ENCODE measurements at regions not wholly inside any gene's neighbourhood (a gene's known extent, or its start where the extent isn't known, plus 50 kb on each side); places are given as distances from the start of the nearest gene placed in this dataset.
A peak's percentile ranks its signal among the peaks of the same experiment; 100 is the strongest.

DNA sequence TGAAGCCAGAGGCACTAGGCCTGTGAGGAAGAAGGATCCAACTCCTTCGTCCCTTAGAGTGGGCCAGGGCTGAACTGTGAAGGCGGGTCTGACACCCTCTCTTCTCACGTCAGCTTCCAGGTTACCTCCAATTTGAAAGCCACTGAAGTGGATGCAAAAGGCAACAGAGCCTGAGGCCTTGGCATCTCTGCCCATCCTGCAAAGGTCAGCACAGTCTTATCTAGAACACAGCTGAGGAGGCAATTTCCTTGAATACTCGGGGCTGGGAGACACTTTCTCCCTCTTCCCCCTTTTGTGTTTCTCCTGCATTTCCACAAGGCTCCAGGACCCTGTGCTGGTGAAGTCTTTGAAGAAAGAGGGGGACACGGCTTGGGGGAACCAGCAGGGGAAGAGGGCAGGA lies 91.6 kb upstream of the PAX6 start:
- DNase-seq (ENCODE audit: low spot score): no peak

DNA sequence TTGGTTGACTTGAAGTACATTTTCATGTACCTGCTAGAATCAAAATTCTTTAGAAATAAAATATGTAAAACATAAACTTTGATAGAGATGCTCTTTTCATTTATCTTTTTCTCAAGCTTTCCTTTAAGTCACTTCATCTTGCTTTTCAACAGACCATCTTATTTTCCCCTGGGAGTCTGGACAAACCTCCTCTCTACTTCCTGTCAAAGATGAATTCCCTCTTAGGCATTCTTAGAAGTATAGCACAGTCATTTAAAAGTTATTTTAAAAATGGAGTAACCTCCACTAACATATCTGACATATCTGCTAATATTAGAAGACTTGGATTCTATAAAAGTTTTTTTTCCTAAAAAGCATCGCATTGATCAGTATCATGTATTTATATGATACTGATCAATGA lies 84.8 kb upstream of the PAX6 start:
- DNase-seq (ENCODE audit: low spot score): peak; percentile 35

DNA sequence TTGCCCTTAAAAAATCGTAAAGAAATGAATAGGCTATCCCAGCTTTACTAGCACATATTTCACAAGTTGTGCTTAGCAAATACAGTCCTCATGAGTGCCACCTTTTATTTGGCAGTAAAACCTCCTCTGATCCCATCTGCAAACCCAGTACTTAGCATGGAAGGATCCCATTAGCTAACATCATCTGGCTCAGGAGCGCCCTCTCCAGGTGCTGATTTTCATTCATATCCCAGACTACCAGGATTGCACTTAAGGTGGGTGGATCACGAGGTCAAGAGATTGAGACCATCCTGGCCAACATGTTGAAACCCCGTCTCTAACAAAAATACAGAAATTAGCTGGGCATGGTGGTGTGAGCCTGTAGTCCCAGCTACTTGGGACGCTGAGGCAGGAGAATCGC lies 76.1 kb upstream of the PAX6 start:
- no peak for DNase-seq (ENCODE audit: low spot score)

DNA sequence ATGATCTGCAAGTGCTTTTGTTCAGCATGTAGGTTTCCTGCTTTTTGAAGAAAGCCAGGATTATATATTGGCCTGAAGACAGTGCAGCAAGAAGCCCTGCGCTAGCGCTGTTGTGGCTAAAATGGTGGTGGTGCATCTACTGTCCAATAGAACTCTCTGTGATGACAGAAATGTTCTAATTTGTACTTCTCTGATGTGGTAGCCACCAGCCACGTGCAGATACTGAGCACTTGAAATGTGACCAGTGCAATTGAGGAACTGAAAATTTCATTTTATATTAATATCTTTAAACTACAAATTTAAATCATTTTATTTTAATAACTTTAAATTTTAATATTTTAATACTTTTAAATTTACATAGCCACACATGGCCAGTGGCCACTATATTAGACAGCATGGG lies 73.0 kb upstream of the PAX6 start:
- no peak for DNase-seq (ENCODE audit: low spot score)

DNA sequence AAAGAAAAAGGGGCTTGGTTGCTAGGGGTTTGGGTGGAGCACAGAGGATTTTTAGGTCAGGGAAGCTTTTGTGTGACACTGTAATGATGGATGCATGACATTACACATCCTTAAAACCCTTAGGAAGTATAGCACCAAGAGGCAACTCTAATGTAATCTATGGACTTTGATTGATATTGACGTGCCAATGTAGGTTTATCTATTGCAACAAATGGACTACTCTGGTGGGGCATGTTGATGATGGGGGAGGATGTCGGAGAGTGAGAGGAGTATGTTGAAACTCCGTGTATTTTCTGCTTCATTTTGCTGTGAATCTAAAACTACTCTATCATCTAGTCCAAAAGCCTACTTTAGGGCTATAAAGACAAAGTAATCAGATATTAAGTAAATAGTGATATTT lies 72.3 kb upstream of the PAX6 start:
- DNase-seq (ENCODE audit: low spot score): no peak

DNA sequence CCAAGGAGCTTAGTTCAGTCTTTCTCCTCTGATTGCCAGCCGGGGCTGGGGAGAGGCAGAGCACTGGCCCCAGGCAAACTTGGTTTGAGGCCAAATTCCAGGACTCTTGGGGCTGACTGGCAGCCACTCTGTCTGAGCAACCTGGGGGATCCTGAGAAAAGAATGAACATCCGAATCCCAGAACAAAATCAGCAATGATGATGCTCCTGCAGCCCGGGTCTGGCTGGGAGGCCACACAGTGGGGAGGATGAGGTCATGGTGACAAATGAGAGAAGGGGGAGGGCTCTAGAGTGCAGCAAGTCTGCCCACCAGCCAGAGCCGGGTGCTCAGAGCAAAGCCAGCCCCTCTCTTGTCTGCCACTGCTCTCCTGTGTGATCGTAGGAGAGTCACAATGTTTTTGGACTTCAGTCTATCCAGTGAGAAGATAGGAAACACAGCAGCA lies 71.8 kb upstream of the PAX6 start:
- DNase-seq (ENCODE audit: low spot score): no peak

DNA sequence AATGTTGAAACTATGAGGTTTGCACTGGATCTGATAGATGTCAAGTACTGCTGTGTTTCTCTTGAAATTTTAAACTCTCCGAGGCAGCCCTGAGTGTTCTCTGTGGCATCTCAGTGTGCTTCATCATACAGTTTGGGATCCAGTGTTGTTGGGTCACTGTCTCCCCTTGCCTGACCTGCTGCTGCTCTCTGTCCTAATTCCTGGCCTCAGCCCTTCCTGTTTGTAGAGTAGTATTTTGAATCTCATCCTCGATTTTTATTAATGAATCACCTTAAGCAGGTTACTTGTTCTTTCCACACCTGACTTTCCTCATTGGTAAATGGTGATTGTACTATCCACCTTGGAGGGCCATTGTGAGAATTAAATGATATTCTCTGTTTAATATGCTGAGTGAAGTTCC lies 70.7 kb upstream of the PAX6 start:
- DNase-seq (ENCODE audit: low spot score): no peak

DNA sequence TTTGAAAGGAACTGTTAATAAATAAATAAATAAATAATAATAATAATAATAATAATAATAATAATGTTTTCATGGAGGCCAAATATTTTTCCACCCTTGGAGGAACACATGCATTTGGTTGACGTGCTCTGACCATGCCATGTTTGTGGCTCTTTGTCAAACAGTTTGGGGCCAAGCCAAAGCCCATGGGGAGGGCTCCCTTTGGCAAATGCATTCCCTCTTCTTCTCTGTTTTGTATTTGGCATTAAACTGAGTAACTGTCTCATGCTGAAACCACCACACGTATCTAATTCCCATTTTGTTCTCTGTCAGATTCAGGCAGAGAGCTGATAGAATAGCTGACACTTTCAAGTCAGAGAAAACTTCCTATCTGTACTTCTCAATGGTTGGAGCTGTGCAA lies 68.6 kb upstream of the PAX6 start:
- DNase-seq (ENCODE audit: low spot score): no peak

DNA sequence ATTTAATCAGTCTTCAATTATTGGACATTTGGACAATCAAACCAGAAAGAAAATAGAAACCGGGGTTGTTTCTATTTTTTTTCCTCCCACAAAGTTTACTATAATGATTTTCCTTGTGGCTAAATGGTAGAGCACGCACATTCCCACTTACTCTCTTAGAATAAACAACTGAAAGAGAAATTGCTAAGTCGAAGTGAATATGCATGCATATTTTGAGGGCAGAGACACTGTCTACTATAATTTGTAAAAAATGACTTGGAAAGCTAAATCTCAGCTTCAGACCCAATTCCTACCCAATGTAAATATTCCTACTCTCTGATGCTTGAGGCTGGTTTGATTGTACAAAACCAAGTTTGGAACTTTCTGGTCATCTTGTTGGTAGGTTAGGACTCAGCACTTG lies 66.7 kb upstream of the PAX6 start:
- no peak for DNase-seq (ENCODE audit: low spot score)

DNA sequence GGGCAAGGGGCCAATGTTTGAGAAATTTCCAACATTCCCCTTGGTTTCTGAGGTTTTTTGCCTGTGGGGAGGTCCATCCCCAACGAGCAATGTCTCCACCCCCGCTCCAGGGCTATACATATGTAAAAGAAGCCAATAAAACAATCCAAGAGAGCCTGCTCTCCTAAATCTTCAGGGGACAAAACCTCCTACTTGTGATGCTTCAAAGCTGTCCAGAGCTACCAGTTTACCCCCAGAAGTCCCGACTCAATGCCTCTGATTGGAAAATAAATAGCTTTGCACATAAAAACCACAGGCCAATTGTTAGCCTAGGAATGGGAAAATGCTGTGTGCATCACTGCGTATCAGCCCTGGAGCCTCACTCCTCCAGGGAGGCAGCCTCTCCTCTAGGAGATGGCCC lies 66.0 kb upstream of the PAX6 start:
- DNase-seq (ENCODE audit: low spot score): no peak

DNA sequence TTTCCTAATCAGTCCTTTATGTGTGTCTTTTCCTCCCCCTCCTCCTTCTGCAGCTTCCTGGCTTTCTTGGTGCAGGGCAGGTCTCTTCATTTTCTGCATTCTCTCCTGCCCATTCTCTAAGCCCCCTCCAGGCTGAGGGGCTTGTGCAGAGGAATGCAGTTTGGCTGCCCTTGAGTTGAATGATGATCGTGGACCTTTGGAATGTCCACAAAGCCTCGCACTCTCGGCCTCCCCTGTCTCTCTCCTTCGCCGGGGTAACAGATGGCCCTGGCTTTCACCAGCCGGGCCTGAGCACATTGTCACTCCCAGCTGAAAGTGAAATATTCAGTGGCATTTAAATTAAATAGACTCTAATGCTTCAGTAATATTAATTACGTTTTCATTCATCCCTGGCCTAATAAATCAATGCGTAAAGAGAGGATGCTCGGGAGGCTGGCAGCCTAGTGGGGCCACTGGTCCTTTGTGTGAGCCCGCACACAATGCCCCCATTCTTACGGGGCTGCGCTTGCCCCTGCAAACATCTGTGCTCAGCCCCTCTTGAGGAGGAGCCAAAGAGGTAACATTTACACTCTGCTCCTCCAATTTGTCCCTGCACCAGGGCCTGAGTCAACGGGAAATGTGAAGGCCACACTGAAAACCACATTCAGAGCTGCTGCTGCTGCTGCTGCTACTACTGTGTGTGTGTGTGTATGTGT lies 64.9 kb upstream of the PAX6 start:
- no peak for DNase-seq (ENCODE audit: low spot score)

DNA sequence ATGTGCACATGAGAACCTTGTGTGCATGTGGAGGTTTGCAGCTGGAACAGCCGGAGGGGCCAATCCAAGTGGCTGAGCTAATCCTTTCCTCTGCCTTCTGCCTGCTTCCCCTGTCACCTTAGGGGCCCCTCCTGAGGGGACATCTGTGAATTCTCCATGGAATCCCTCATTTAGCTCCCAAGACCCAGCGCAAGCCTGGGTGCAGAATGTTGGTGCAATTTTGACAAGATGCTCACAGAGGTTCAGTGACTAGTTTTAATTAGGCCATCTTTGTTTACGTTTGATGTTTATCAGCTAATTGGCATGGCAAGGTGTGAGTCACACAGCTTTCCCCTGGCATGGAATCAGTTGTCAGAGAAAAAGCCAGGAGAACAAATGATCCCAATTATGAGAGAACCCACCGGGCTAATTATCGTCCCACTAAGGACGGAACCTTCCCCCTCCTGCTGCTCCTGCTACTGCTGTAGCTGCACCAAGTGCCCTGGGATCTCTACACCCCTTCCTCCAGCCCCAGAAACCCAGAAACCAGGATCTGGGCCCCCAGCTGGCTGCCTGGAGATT lies 63.6 kb upstream of the PAX6 start:
- no peak for DNase-seq (ENCODE audit: low spot score)

DNA sequence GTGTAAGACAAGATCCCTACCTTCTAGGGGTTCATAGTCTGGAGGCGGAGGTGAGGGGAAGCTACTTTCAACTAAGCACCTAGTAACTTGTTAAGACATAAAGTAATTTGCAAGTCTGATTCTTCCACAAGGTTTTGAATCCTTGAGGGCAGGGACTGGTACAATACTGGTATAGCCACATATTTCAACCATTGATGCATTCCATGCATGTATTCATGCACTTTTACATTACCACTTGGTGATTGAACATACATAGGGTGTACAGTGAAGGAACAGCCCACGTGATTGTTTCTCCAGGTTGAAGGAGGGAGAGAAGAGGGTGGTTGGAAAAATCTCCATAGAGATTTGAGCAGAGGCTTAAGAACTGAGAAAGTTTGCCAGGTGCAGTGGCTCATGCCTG lies 62.0 kb upstream of the PAX6 start:
- no peak for DNase-seq (ENCODE audit: low spot score)

DNA sequence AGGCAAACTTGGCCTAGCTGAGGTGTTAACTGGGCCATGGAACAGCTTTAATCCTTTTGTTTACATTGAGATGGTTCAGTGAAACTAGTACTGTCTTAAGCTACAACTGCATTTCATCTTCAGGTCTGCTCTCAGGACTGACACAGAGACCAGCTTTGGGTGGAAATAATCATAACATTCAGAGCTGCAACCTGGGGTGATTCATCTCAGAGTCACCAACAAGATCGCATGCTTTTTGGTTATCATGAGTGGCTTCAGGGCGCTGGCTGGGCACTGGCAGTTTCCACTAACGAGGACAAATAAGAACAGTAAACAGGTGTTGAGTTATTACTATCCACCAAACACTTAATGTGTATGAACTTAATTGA lies 60.9 kb upstream of the PAX6 start:
- no peak for DNase-seq (ENCODE audit: low spot score)

DNA sequence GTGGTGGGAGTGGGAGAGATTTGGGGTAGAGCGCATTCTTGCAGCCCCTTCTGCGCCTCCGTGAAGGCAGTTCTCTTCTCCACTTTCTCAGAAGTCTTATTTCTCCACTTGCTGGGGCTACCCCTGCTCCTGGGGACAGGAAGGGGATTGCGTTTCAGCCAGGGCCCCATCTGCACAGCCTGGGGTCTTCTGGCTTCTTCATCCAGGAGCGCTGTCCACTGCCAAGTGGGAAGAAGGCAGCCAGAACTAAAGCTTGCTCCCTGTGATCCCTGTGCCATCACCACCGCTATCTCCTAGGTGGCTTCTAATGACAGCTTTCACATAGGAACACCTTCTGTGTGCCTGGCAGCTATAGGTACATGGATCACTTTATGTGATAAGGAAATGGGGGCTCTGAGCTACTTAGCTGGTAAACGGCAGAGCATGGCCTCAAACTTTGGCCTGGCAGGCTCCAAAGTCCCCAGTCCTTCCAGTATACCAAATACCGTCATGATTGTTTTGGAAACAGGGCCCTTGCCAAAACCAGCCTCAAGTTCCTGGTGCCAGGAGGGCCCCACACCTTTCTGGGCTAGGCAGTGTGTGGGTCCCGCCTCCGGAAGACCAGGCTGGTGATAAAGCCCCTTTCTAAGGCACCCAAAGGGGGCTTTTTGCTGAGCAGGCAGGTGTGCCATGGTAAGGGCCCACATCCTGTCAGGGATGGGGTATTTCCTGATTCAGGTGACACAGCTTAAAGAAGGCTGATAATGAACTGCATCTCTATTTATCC lies 60.4 kb upstream of the PAX6 start:
- no peak for DNase-seq (ENCODE audit: low spot score)

DNA sequence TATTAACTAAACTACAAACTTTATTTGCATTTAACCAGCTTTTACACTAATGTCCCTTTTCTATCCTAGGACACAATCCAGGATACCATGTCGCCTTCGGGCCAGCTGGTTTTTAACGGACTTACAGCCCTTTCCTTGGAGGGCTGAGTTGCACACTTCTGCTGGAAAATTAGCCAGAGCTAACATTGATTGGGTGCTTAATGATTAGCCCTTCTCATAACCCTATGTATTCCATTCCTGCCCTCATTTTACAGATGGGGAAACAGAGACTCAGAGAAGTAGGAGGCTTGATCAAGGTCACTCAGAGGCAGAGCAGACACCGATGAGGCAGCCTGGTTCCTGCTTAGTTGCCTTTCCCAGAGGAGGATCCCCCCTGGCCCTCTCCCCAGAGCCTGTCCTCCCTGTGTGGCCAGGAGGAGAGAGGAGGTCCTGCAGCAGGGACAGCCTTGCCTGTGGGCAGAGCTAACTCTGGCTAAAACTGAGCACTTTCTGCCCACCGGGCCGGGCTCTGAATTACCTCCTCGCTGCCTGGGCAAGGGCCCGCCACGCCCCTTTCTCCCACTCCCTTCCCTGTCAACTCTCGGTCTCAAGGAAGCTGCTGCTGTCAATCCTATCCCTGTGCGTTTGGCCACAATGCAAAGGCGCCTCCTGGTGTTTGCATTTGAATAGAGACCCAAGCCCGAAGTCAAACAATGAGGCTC lies 59.6 kb upstream of the PAX6 start:
- peak; percentile 34 for DNase-seq (ENCODE audit: low spot score)

DNA sequence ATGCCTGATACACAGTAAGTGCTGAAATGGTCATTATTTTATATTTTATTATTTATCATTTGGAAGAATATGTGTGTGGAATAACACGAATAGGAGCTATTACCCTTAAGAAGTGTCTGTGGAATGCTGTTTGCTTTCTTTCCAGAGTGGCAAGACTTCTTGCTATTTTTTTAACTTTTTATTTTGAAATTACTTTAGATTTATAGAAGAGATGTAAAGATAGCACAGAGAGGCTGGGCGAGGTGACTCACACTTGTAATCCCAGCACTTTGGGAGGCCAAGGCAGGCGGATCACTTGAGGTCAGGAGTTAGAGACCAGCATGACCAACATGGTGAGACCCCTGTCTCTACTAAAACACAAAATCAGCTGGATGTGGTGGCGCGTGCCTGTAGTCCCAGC lies 58.9 kb upstream of the PAX6 start:
- no peak for DNase-seq (ENCODE audit: low spot score)

DNA sequence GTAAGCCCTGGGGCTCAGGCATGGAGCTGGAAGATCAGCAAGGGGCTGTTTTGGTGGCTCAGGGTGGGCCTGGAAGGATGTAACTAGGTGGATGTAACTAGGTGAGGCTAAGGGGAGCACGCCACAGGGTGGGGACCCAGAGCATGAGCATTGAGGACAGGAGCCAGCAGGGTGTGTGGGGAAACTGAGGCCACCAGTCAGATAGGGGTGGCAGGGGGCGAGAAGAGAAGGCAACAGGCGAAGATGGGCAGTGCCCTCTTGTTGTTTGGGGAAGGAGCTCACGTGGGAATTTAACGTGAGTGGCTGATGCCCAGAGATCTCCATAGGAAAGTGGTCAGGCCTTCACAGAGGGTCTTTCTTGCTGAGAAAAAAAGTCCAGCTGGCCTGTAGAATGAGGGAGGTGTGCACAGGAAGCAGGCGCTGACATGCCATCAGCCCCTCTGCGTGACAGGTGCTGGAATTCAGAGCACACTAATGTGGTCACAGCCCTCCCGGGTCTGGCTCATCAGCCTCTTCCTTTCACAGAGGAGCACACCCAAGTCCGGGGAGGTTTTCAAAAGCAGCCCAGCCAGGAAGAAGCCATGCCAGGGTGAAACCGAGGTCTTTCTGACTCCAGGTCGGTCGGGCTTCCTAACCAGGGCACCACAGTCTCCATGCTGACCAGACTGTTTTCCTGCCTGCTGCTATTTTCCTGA lies 54.6 kb upstream of the PAX6 start:
- DNase-seq (ENCODE audit: low spot score): no peak

DNA sequence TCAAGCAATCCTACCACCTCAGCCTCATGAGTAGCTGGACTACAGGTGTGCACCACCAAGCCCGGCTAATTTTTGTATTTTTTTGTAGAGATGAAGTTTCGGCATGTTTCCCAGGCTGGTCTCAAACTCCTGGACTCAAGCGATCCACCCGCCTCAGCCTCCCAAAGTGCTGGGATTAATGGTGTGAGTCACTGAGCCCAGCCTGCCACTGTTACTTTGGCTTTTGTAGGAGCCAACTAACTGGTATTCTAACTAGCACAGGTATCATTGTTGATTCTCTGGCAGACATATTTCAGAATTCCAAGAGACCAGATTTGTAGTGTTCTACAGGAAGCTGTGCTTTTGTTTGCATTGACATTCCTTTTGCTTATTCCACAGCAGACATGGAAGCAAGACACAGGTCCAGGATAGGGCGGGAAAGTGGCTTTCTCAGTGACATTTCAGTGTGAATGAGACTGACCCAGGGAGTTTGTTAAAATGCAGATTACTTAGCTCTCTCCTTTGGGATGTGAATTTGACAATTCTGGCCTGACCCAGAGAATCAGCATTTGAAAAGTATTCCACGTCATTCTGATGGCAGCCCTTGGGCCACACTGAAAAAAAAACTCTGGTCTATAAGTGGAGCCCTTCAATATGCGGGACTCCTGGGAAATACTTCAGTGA lies 52.2 kb upstream of the PAX6 start:
- DNase-seq (ENCODE audit: low spot score): no peak

DNA sequence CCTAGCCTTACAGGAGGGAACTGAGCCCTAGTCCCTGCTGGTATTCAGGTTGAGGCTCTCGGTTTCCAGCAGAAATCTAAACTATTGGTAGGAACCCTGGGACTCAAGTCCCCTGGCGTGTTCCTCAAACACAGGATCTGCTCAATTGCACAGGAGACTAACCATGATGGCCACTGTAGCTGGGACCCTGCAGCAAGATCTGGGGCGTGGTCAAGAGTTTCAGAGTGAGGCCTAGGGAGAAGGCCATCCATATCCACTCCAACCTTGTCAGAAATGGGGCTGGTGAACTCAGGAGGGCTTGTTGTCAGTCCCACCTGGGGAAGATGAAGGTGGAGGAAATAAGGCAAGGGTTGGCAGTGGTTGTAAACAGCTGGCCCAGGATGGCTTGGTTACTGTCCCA lies 49.9 kb upstream of the PAX6 start:
- DNase-seq (ENCODE audit: low spot score): no peak

All from hepatic stellate cell (primary cell).